ENCODE measurements at regions not wholly inside any gene's neighbourhood (a gene's known extent, or its start where the extent isn't known, plus 50 kb on each side); places are given as distances from the start of the nearest gene placed in this dataset.

GRCh38 chr4:10879411-10880110, 195.0 kb upstream of the CLNK start:
- no peak overlapping the region for H3K27ac ChIP-seq (replicated peaks)
- TF ChIP-seq SPI1 (IDR thresholded peaks at IDR 0.05; ENCODE audit: borderline replicate concordance, low read depth): no peak
- TF ChIP-seq REST (IDR thresholded peaks at IDR 0.05; ENCODE audit: insufficient replicate concordance, low read depth): no peak
- TF ChIP-seq CTCF (IDR thresholded peaks at IDR 0.05; ENCODE audit: insufficient read depth, low read length): no peak
- TF ChIP-seq GABPA (IDR thresholded peaks at IDR 0.05; ENCODE audit: low read depth): no peak
- no peak for TF ChIP-seq POLR2AphosphoS5 (IDR thresholded peaks at IDR 0.05; ENCODE audit: low read depth)

GRCh38 chr4:10878861-10879260, 194.3 kb upstream of the CLNK start:
- Histone ChIP-seq H3K27ac (replicated peaks) (no peak overlapping the region), H3K27me3 (ENCODE audit: insufficient read depth, poor library complexity, severe bottlenecking) (no peaks in the 10 kb centered on the region), H3K4me3 (replicated peaks; ENCODE audit: insufficient read depth, low read length) (no peak overlapping the region)
- DNase-seq (ENCODE audit: low read depth in 1 of 2, low spot score in 1 of 2): no peak
- TF ChIP-seq REST (IDR thresholded peaks at IDR 0.05; ENCODE audit: insufficient replicate concordance, low read depth) (no peak), SPI1 (IDR thresholded peaks at IDR 0.05; ENCODE audit: borderline replicate concordance, low read depth) (no peak), GABPA (IDR thresholded peaks at IDR 0.05; ENCODE audit: low read depth) (no peak), POLR2AphosphoS5 (IDR thresholded peaks at IDR 0.05; ENCODE audit: low read depth) (no peak), CTCF (IDR thresholded peaks at IDR 0.05; ENCODE audit: insufficient read depth, low read length) (no peak)

More at GRCh38 chr4:10879411-10880110, 195.0 kb upstream of the CLNK start:
- no peaks in the 10 kb centered on the region for H3K27me3 ChIP-seq (ENCODE audit: insufficient read depth, poor library complexity, severe bottlenecking)
- DNase-seq (ENCODE audit: low read depth in 1 of 2, low spot score in 1 of 2): no peak
- no peak overlapping the region for H3K4me3 ChIP-seq (replicated peaks; ENCODE audit: insufficient read depth, low read length)

GRCh38 chr4:10877076-10877475, 192.5 kb upstream of the CLNK start:
- TF ChIP-seq GABPA (IDR thresholded peaks at IDR 0.05; ENCODE audit: low read depth) (no peak), SPI1 (IDR thresholded peaks at IDR 0.05; ENCODE audit: borderline replicate concordance, low read depth) (no peak), REST (IDR thresholded peaks at IDR 0.05; ENCODE audit: insufficient replicate concordance, low read depth) (no peak), CTCF (IDR thresholded peaks at IDR 0.05; ENCODE audit: insufficient read depth, low read length) (no peak), POLR2AphosphoS5 (IDR thresholded peaks at IDR 0.05; ENCODE audit: low read depth) (no peak)
- DNase-seq (ENCODE audit: low read depth in 1 of 2, low spot score in 1 of 2): no peak
- H3K27me3 ChIP-seq (ENCODE audit: insufficient read depth, poor library complexity, severe bottlenecking): no peaks in the 10 kb centered on the region
- H3K27ac ChIP-seq (replicated peaks): no peak overlapping the region
- no peak overlapping the region for H3K4me3 ChIP-seq (replicated peaks; ENCODE audit: insufficient read depth, low read length)
